Natural killer cell treated with Interleukin-12 subunit alpha and Interleukin-12 subunit beta and Interleukin-15 and Interleukin-18, amount 100 ng/mL, for 72 hours (primary cell): ENCODE measurements at regions not wholly inside any gene's neighbourhood (a gene's known extent, or its start where the extent isn't known, plus 50 kb on each side); places are given as distances from the start of the nearest gene placed in this dataset.

Experiments
- ATAC-seq, 2 donors: fragments of 150-1000 bp; cut with Tn5 transposase in 1 of 2; sonication (Bioruptor Pico), chemical (Tn5 transposase) in 1 of 2; 2 replicates each; pipeline ENCODE4 v1.10.0; 2021
- DNase-seq: peaks from one replicate; pipeline ENCODE4 v3.0.0; 2022; ENCODE audit warnings: low spot score
- H3K27ac Mint-ChIP-seq, 2 donors: 1 replicate in 1 of 2; 2 replicates in 1 of 2; pipeline ENCODE4 v1.8.0; 2022; ENCODE audit warnings: mixed read lengths in 2 of 2, mild to moderate bottlenecking in 1 of 2, moderate library complexity in 1 of 2
- H3K27me3 Mint-ChIP-seq, 2 donors: 1 replicate in 1 of 2; 2 replicates in 1 of 2; pipeline ENCODE4 v1.8.0; 2022; ENCODE audit warnings: mixed read lengths in 2 of 2
- H3K36me3 Mint-ChIP-seq: one replicate; pipeline ENCODE4 v1.8.0; 2022; ENCODE audit warnings: mixed read lengths
- H3K4me1 Mint-ChIP-seq, 2 donors: 1 replicate in 1 of 2; 2 replicates in 1 of 2; pipeline ENCODE4 v1.8.0; 2022; ENCODE audit warnings: low read depth in 2 of 2, mixed read lengths in 2 of 2, mild to moderate bottlenecking in 1 of 2
- H3K4me3 Mint-ChIP-seq: one replicate; pipeline ENCODE4 v1.8.0; 2022; ENCODE audit warnings: mixed read lengths
- H3K9me3 Mint-ChIP-seq: 2 replicates; pipeline ENCODE4 v1.8.0; 2022; ENCODE audit warnings: mixed read lengths

DNA sequence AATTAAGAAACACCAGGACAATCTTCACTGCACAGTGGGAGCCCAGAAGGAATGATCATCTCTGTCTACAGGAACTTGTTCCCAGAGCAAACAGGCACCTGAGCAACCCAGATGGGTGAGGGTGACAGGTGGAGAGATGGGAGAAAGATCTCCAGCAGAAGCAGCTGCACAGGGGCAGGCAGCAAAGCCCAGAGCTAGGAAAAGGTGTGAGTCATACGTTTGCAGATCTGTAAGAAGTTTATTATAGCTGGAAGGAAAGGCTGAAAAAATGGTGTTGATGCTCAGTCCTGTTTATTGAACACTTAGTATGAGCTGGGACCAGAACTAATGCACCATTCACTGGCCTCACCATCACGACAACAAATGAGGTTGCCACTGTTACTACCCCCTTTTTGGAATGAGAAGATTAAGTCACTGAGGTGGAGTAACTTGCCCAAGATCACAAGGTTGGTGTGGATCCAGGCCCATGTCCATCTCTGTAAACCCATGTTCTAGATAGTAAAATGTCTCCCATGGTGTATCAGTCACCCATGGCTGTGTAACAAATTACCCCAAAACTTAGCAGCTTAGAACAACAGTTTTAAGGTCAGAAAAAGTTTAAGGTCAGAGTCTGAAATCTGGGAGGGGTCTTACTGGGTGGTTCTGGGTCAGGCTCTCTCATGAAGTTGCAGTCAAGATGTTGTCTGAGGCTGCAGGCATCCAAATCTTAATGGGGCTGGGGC is 506.9 kb downstream of the RPS24 start:
- H3K4me1 Mint-ChIP-seq = peaks cover 6 to 15% of the 10 kb centered on the region in 2 donors
- no peak overlapping the region for H3K27ac Mint-ChIP-seq
- no peaks in the 10 kb centered on the region for H3K9me3 Mint-ChIP-seq
- peaks cover 0 to 3% of the 10 kb centered on the region in 2 donors for H3K27me3 Mint-ChIP-seq
- H3K4me3 Mint-ChIP-seq = no peak overlapping the region
- no peaks in the 10 kb centered on the region for H3K36me3 Mint-ChIP-seq
- DNase-seq (no peak), ATAC-seq (no peak)

DNA sequence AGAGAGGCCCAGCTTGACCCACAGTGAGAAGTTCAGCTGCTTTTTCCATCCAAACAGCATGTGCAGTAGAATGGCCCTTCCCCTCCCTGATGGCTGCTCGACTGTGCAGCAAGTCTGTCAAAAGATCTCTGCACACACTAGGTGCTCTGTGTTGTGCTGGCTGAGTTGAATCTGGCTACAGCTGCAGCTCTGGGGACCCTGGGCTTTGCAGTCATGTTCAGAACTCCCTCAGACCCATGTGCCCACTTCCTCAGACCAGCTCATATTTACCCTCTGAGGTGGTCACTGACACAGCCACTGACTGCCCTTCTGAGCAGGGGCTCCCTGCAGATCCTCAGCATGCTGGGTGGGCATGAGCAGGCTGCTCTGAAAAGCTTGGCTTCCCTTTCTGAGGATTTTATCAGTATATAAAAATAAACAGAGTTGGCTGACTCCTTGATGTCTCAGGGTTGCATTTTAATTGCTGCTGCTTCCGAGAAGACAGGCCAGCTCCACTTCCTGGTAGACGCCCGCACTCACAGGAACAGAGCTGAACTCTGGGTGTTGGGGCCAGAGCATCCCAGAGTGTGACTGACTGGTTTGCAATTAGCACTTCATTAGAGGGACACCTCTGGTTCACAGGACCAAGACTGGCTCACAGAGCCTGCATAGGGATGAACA is 507.9 kb downstream of the RPS24 start:
- no peaks in the 10 kb centered on the region for H3K9me3 Mint-ChIP-seq
- H3K4me1 Mint-ChIP-seq = peaks cover 6 to 15% of the 10 kb centered on the region in 2 donors
- H3K27ac Mint-ChIP-seq = peak overlapping the region in 1 of 2 donors; percentile 68
- H3K4me3 Mint-ChIP-seq = peak overlapping the region; percentile 41
- DNase-seq = no peak
- ATAC-seq = peak; percentile 54 to 63
- H3K36me3 Mint-ChIP-seq = no peaks in the 10 kb centered on the region
- H3K27me3 Mint-ChIP-seq = peaks cover 0 to 3% of the 10 kb centered on the region in 2 donors

DNA sequence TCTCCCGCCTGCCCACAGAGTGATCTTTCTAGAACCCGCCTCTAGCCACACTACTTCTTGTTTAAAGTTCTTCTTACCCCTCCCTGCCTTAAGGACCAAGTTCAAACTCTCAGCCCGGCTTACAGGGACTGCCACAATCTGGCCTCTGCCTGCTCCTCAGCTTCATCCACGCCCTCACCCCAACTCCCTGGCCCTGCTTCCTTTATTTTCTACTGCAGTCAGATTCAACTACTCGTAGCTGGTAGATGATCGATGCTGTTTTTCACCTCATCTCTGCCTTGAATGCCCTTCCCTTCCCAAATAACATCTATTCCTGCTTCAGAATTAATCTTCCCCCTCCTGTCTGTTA is 508.5 kb downstream of the RPS24 start:
- no peaks in the 10 kb centered on the region for H3K36me3 Mint-ChIP-seq
- ATAC-seq = peak in 1 of 2 donors; percentile 2
- H3K27ac Mint-ChIP-seq = peak overlapping the region in 1 of 2 donors; percentile 68
- peaks cover 6 to 15% of the 10 kb centered on the region in 2 donors for H3K4me1 Mint-ChIP-seq
- no peak for DNase-seq
- H3K27me3 Mint-ChIP-seq = peaks cover 0 to 3% of the 10 kb centered on the region in 2 donors
- peak overlapping the region; percentile 41 for H3K4me3 Mint-ChIP-seq
- H3K9me3 Mint-ChIP-seq = no peaks in the 10 kb centered on the region

DNA sequence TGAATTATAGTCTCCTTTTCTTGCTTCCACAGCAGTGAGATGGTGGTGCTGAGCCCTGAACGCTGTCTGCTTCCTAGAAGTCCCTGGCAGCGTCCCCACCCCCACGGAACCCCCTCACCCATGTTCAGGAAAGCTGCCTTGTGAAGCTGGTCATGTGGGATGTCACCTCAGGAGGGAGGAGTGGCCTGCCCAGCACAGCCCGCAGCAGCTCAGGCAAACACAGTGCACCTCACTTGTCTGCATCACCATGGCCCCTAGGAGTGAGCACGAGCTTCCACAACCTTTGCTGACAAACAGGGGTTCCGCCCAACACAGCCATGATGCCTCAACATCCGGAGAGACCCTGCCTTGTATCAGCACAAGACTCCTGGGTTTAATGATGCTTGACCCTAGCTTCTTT is 508.9 kb downstream of the RPS24 start:
- no peak for DNase-seq
- H3K36me3 Mint-ChIP-seq = no peaks in the 10 kb centered on the region
- ATAC-seq = peak in 1 of 2 donors; percentile 31
- H3K9me3 Mint-ChIP-seq = no peaks in the 10 kb centered on the region
- H3K27me3 Mint-ChIP-seq = peaks cover 0 to 3% of the 10 kb centered on the region in 2 donors
- H3K27ac Mint-ChIP-seq = peak overlapping the region in 1 of 2 donors; percentile 68
- H3K4me3 Mint-ChIP-seq = peak overlapping the region; percentile 41
- H3K4me1 Mint-ChIP-seq = peaks cover 6 to 15% of the 10 kb centered on the region in 2 donors

DNA sequence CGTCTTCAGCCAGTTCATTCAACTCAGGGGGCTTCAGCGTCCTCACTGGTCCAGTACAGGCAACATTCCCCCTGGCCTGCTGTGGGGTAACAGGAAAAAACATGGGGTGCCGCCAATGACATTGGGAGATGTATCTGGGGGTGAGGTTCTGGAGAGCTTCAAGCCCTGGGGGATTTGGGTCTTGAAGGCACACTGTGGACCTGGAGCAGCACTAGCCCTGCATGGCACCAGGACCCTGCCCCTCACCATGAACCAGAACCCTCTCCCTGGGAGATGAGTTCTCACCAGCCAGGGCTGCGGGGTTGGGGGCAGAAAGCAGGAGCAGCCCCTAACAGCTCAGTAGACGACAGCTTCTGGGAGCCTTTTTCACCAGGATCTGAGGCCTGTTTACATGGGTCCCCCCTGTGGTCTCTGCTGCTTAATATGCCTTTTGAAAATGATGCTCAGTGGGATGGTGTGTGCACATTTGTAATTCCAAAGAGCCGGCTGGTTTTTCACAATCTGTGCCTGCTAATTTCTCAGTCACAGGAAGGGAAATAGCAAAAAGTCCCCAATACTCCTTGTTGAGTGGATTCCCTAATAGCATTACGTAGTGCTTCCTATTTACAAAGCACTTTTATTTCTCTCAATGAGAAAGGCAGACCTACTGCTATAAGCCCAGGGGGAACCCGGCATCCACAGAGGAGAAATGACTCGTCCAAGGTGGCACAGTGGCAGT is 509.5 kb downstream of the RPS24 start:
- H3K4me1 Mint-ChIP-seq = peaks cover 6 to 18% of the 10 kb centered on the region in 2 donors
- no peak overlapping the region for H3K4me3 Mint-ChIP-seq
- no peak for DNase-seq
- H3K27me3 Mint-ChIP-seq = peaks cover 4 to 10% of the 10 kb centered on the region in 2 donors
- no peaks in the 10 kb centered on the region for H3K36me3 Mint-ChIP-seq
- peak overlapping the region in 1 of 2 donors; percentile 68 for H3K27ac Mint-ChIP-seq
- H3K9me3 Mint-ChIP-seq = no peaks in the 10 kb centered on the region
- no peak for ATAC-seq

DNA sequence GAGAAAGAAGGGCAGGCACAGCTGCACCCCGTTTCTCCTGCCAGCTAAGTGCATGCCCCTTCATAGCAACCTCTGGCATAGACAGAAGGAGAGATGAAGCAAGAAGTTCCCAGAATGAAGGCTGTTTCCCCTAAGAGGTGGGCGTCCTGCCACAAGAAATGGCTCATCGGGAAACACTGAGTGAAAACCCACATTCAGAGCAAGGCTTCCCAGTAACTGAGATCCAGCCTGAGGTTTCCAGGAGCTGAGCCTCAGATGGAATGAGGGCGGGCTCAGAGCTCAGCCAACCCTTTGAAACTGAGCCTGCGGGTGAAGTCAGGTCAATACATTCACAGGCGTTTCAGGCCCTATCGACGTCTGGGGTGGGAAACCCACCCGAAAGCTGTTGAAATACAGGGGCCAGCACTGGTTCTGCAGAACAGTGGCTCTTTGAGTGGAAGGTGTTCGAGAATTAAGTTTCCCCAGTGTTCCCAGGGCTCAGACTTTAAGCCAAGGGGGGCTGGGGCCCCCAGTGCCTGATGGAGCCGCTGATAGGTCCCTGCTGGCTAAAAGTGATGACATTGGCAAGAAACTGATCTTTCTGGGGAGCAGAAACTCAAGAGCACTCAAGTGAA is 510.2 kb downstream of the RPS24 start:
- Mint-ChIP-seq H3K27me3 (peaks cover 10 to 16% of the 10 kb centered on the region in 2 donors), H3K9me3 (no peaks in the 10 kb centered on the region), H3K27ac (no peak overlapping the region), H3K4me3 (no peak overlapping the region), H3K36me3 (no peaks in the 10 kb centered on the region), H3K4me1 (peaks cover 6 to 20% of the 10 kb centered on the region in 2 donors)
- DNase-seq (no peak), ATAC-seq (no peak)

DNA sequence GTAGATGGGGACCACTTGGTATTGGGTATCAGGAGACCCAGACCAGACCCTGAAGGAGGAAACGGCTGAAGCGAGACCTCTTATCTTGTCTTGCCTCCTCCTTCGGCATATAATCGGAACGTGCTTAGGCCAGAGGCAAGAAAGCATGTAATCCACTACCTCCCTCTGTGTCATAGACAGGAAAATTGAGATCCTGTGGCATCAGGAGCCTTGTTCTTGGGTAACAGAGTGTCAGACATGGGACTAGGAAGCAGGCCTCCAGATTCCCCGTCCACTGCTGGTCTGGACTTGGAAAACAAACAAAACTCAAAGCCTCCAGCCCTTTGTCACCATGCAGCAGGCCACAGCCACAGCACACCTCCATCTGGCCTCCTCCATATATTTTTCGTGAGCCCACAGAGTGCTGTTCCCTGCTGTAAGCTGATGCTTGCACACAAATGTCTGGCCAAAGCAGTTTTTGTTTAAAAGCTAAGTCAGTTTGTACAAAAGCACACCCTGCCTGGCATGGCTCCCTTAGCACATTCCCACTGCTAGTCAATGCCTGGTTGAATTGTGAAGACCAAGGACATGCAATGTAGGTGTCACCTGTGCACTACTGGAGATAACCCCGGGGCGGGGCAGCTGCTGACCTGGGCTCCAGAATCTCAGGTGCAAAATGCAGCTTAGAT is 510.9 kb downstream of the RPS24 start:
- H3K36me3 Mint-ChIP-seq = no peaks in the 10 kb centered on the region

DNA sequence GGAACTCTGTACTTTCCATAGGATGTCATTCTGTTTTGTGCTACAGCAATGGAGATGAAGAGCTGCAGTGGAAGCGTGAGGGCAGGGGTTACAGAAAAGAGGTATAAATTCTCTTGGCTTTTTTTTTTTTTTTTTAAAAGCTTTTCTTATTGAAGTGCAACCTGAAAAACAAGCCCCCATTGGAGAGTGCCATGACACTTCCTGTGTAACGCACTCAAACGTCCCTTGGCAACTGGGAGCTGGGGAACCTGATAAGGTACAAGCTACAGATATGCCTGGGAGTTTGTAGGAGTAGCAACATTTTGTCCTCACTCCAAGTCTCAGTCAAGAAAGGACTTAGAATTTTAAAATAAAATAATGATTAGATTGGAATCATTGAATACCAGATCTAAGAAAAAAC is 512.1 kb downstream of the RPS24 start:
- peaks cover 6 to 20% of the 10 kb centered on the region in 2 donors for H3K4me1 Mint-ChIP-seq
- no peaks in the 10 kb centered on the region for H3K36me3 Mint-ChIP-seq
- H3K27ac Mint-ChIP-seq = no peak overlapping the region
- no peak overlapping the region for H3K4me3 Mint-ChIP-seq
- H3K27me3 Mint-ChIP-seq = peaks cover 11 to 12% of the 10 kb centered on the region in 2 donors
- ATAC-seq = no peak
- H3K9me3 Mint-ChIP-seq = no peaks in the 10 kb centered on the region
- no peak for DNase-seq

More for the DNA sequence above, 510.9 kb downstream of the RPS24 start:
- no peak for ATAC-seq
- H3K27ac Mint-ChIP-seq = no peak overlapping the region
- peaks cover 11 to 12% of the 10 kb centered on the region in 2 donors for H3K27me3 Mint-ChIP-seq
- H3K9me3 Mint-ChIP-seq = no peaks in the 10 kb centered on the region
- peaks cover 6 to 20% of the 10 kb centered on the region in 2 donors for H3K4me1 Mint-ChIP-seq
- no peak overlapping the region for H3K4me3 Mint-ChIP-seq
- no peak for DNase-seq

DNA sequence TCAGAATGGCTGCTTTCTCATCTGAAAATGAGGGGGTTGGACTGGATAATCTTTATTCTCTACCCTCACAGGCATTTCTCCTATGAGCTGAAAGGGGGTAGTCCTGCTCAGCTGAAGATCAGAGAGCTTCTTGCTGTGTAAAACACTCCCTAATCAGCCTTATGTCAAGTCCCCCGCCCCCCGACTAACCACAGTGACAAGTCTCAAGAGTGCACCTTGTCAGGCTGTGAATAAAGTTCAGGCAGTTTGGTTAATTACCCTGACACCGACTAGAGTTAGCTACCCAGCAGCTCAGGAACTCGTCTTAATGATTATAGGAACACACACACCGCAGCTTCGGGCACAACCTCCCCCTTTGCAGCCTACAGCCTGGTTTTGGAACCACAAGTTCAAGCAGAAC is 513.7 kb downstream of the RPS24 start:
- Mint-ChIP-seq H3K36me3 (no peaks in the 10 kb centered on the region), H3K27ac (no peak overlapping the region), H3K27me3 (peaks cover 11 to 15% of the 10 kb centered on the region in 2 donors), H3K9me3 (no peaks in the 10 kb centered on the region), H3K4me1 (peaks cover under 1 to 10% of the 10 kb centered on the region in 2 donors), H3K4me3 (no peak overlapping the region)
- ATAC-seq = peak in 1 of 2 donors; percentile 45
- no peak for DNase-seq

DNA sequence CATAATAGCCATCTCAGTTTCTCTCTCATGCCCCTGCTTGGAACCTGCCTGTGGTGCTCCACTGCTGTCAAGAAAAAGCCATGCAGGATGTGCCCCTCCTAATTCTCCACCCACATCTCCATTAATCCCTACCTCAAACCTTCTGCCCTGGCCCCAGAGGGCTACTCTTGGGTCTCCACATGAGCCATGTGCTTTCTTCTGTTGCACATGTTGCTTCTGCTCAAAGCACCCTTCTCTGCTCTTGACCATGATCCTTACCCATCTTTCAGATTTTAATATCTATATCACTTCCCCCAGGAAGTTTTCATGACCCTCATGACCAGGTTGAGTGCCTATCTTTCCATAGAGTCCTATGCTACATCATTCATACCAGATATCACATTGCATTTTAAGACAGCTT is 514.2 kb downstream of the RPS24 start:
- DNase-seq = no peak
- no peak overlapping the region for H3K4me3 Mint-ChIP-seq
- H3K4me1 Mint-ChIP-seq = peaks cover 0 to 5% of the 10 kb centered on the region in 2 donors
- ATAC-seq = no peak
- no peaks in the 10 kb centered on the region for H3K36me3 Mint-ChIP-seq
- peaks cover 11 to 15% of the 10 kb centered on the region in 2 donors for H3K27me3 Mint-ChIP-seq
- no peak overlapping the region for H3K27ac Mint-ChIP-seq
- no peaks in the 10 kb centered on the region for H3K9me3 Mint-ChIP-seq

DNA sequence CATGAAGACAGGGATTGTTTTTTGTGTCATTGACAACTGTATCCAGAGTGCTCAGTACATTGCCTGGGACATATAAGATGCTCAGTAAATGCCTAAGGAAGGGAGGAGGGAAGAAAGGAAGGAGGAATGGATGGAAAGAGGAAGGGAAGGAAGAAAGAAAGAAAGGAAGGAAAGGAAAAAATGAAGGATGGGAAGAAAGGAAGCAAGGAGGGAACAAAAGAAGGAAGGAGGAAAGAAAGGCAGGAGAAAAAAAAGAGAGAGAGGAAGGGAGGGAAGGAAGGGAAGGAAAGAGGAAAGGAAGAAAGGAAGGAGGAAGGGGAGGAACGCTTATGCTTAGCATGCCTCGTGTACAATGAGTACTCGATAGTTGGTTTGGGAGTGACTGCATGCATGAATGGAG is 514.7 kb downstream of the RPS24 start:
- Mint-ChIP-seq H3K4me1 (peaks cover 0 to 5% of the 10 kb centered on the region in 2 donors), H3K27me3 (peaks cover 11 to 15% of the 10 kb centered on the region in 2 donors), H3K36me3 (no peaks in the 10 kb centered on the region), H3K27ac (no peak overlapping the region), H3K4me3 (no peak overlapping the region), H3K9me3 (no peaks in the 10 kb centered on the region)
- no peak for DNase-seq
- no peak for ATAC-seq

DNA sequence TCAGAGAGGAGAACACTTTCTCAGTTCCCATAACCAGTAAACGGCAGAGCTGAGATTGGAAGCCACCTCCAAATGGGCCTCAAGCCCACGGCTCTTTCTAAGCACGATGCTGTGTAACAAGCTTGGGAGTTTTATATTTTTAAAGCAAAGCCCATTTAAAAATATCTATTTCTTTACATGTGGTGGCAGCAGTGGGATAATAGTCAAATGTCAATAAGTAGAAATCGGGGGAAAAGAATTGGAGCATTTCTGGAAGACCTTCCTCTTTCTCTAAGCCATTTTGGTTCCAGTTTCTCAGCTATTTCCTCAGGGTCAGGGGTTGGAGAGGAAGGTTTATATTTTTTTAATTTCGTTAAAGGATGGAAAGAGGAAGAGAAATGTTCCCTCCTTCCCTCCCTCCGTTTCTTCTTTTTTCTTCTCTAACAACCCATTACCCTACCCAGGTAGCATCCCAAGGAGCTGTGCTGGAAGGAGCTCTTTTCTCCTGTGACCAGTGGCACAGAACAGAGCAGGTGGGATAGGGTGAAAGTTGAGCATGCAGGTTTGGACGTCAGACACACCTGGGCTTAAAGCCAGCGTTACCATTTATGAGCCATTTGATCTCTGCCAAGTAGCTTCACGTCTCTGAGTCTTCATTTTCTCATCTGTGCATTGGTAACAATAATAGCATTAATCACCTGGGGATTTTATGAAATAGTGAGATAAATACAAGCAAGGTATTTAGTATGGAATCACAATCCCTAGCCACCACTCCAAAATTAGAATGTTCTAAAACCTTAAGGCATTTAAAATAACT is 515.7 kb downstream of the RPS24 start:
- Mint-ChIP-seq H3K9me3 (no peaks in the 10 kb centered on the region), H3K4me3 (no peak overlapping the region), H3K36me3 (no peaks in the 10 kb centered on the region), H3K4me1 (peaks cover 0 to 5% of the 10 kb centered on the region in 2 donors), H3K27ac (no peak overlapping the region), H3K27me3 (peaks cover 15 to 19% of the 10 kb centered on the region in 2 donors)
- ATAC-seq (no peak), DNase-seq (no peak)
